PFSK-1 (cell line): ENCODE measurements at regions not wholly inside any gene's neighbourhood (a gene's known extent, or its start where the extent isn't known, plus 50 kb on each side); places are given as distances from the start of the nearest gene placed in this dataset.

ENCODE experiments used
- POLR2AphosphoS5 ChIP-seq: IDR thresholded peaks from 2 replicates; pipeline ENCODE4 v1.6.1; 2012; ENCODE audit warnings: low read depth, mild to moderate bottlenecking, control low read depth, low read length, moderate library complexity
- REST ChIP-seq, 2 experiments: IDR thresholded peaks; 2 replicates each; pipeline versions ENCODE4 v1.6.1 to v1.8.0; 2011 to 2012; ENCODE audit warnings: low read depth in 2 of 2, low read length in 2 of 2, control low read depth in 1 of 2, inconsistent platforms in 1 of 2, mild to moderate bottlenecking in 1 of 2, moderate library complexity in 1 of 2; ENCODE audit not compliant: insufficient read depth in 1 of 2
- SIN3A ChIP-seq: IDR thresholded peaks from 2 replicates; pipeline ENCODE4 v1.6.1; 2012; ENCODE audit warnings: mild to moderate bottlenecking, low read length, moderate library complexity, borderline replicate concordance; ENCODE audit not compliant: insufficient read depth
- TAF1 ChIP-seq: IDR thresholded peaks from 2 replicates; pipeline ENCODE4 v1.6.1; 2012; ENCODE audit warnings: low read length, control low read depth, borderline replicate concordance; ENCODE audit not compliant: insufficient read depth

- TF ChIP-seq POLR2AphosphoS5 (no peak), SIN3A (no peak), TAF1 (no peak), REST (IDR thresholded peaks at IDR 0.05; ENCODE audit: insufficient read depth in 1 of 2, low read depth in 2 of 2, low read length in 2 of 2) (no peak)
Measured at GRCh38 chr13:108137176-108137575, 78.2 kb downstream of the LIG4 start.
